ENCODE measurements at regions not wholly inside any gene's neighbourhood (a gene's known extent, or its start where the extent isn't known, plus 50 kb on each side); places are given as distances from the start of the nearest gene placed in this dataset.

DNA sequence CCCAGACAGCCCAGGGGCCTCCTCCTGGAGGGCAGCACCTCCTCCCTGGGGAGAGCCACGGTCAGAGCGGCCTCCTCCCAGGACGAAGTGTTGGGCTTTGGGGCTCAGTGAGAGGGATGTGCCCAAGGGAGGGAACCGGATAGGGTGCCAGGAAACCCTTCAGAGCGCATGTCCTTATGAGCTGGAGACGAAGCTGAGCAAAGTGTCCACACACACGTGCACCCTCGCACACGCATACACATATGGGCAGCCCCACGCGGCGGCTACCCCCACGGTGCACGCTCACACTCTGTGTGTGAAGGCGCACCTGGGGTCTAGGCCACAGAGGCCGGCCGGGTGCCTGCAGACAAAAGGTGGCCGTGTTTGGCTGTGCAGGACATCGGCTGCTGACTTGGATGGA, 106.1 kb upstream of the HDAC4 start:
- H3K36me3 Mint-ChIP-seq (ENCODE audit: insufficient read depth, unreplicated experiment): peaks cover 5% of the 10 kb centered on the region
- no TSS peak for BruUV-seq (replicated peaks)
- intact Hi-C loops (cut with micrococcal nuclease; ENCODE audit: unreplicated experiment): no loop called here
- no peaks in the 10 kb centered on the region for H3K4me1 Mint-ChIP-seq (ENCODE audit: low read depth, unreplicated experiment)
- peaks cover 81% of the 10 kb centered on the region for H3K27me3 Mint-ChIP-seq (ENCODE audit: unreplicated experiment)
- CTCF ChIA-PET: no interaction called here
- H3K4me3 Mint-ChIP-seq (ENCODE audit: low read depth, unreplicated experiment): no peak overlapping the region
- H3K9me3 Mint-ChIP-seq (ENCODE audit: low read depth, unreplicated experiment): no peaks in the 10 kb centered on the region
- no peak for DNase-seq
- TF ChIP-seq CTCF (IDR thresholded peaks at IDR 0.05; ENCODE audit: unreplicated experiment): no peak
- no peak overlapping the region for H3K27ac Mint-ChIP-seq (ENCODE audit: unreplicated experiment)

GRCh38 chr2:239506101-239506857, 105.5 kb upstream of the HDAC4 start:
- Mint-ChIP-seq H3K4me1 (ENCODE audit: low read depth, unreplicated experiment) (no peaks in the 10 kb centered on the region), H3K27me3 (ENCODE audit: unreplicated experiment) (peaks cover 79% of the 10 kb centered on the region), H3K27ac (ENCODE audit: unreplicated experiment) (no peak overlapping the region), H3K4me3 (ENCODE audit: low read depth, unreplicated experiment) (no peak overlapping the region), H3K9me3 (ENCODE audit: low read depth, unreplicated experiment) (no peaks in the 10 kb centered on the region), H3K36me3 (ENCODE audit: insufficient read depth, unreplicated experiment) (peaks cover 5% of the 10 kb centered on the region)
- no peak for DNase-seq
- intact Hi-C loops (cut with micrococcal nuclease; ENCODE audit: unreplicated experiment): no loop called here
- BruUV-seq (replicated peaks): no TSS peak
- TF ChIP-seq CTCF (IDR thresholded peaks at IDR 0.05; ENCODE audit: unreplicated experiment): no peak
- CTCF ChIA-PET: no interaction called here

DNA sequence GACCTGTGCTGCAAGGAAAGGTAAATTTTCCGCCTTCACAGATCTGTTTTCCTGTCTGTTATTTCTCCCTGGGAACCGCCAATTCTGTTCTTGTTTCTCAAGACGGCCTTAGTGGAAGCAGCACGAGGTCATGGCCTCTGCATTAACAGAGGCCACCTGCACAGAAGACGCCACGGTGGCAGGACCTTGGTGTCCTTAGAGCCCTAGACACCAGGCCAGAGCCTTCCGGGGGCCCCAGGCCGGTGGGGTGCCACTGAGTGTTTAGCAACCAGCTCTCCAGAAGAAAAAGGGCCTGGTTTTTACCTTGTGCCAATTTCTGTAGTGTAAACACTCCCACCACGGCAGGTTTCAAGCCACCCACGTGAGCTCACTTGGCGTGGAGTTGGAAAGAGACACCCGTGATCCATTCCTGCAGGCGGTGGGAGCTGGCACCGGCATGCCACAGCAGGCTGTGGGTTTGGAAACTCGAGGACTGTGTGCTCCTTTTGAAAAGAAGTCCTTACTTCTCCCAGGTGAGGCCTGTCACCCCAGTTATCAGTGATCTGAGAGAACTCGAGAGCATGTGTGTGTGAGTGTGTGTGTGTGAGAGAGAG, 103.9 kb upstream of the HDAC4 start:
- peaks cover 5% of the 10 kb centered on the region for H3K36me3 Mint-ChIP-seq (ENCODE audit: insufficient read depth, unreplicated experiment)

DNA sequence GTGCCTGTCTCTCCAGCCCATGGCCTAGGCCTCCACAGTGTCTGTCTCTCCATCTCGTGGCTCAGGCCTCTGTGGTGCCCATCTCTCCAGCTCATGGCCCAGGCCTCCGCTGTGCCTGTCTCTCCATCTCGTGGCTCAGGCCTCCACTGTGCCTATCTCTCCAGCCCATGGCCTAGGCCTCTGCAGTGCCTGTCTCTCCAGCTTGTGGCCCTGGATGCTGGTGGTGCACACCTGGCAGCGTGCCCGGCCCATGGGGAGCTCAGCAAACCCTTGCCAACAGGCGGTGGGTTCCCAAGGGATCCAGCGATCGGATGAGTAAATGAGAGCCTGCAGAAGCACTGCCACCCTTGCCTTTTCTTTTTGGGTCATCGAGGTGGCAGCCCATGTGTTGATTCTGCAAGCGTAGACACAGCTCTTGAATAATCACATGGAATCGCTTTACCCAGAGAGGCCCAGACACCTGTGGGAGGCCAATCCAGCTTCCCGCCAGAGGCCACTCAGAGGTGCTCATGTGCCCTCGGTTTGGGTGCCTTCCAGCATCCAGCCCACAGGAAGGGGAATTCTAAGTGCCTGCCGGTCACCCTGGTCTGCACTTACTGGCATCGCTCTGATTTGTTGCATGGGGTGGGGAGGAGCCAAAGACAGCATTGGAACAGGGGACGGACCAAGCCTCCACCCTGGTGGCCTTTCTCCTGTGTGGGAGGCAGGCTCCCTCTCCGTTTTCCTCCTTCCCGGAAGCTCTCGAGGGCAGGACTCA, 101.8 kb upstream of the HDAC4 start:
- no peak for DNase-seq
- peaks cover 5% of the 10 kb centered on the region for H3K36me3 Mint-ChIP-seq (ENCODE audit: insufficient read depth, unreplicated experiment)
- H3K4me1 Mint-ChIP-seq (ENCODE audit: low read depth, unreplicated experiment): no peaks in the 10 kb centered on the region
- TF ChIP-seq CTCF (IDR thresholded peaks at IDR 0.05; ENCODE audit: unreplicated experiment): no peak
- H3K9me3 Mint-ChIP-seq (ENCODE audit: low read depth, unreplicated experiment): peaks cover 4% of the 10 kb centered on the region
- BruUV-seq (replicated peaks): no TSS peak
- H3K4me3 Mint-ChIP-seq (ENCODE audit: low read depth, unreplicated experiment): no peak overlapping the region
- no peak overlapping the region for H3K27ac Mint-ChIP-seq (ENCODE audit: unreplicated experiment)
- peaks cover 77% of the 10 kb centered on the region for H3K27me3 Mint-ChIP-seq (ENCODE audit: unreplicated experiment)
- intact Hi-C loops (cut with micrococcal nuclease; ENCODE audit: unreplicated experiment): no loop called here
- CTCF ChIA-PET: no interaction called here

More for the DNA sequence above, 103.9 kb upstream of the HDAC4 start:
- Mint-ChIP-seq H3K4me1 (ENCODE audit: low read depth, unreplicated experiment) (no peaks in the 10 kb centered on the region), H3K27me3 (ENCODE audit: unreplicated experiment) (peaks cover 79% of the 10 kb centered on the region), H3K4me3 (ENCODE audit: low read depth, unreplicated experiment) (no peak overlapping the region), H3K9me3 (ENCODE audit: low read depth, unreplicated experiment) (no peaks in the 10 kb centered on the region), H3K27ac (ENCODE audit: unreplicated experiment) (no peak overlapping the region)
- DNase-seq: no peak
- CTCF ChIA-PET: no interaction called here
- intact Hi-C loops (cut with micrococcal nuclease; ENCODE audit: unreplicated experiment): no loop called here
- BruUV-seq (replicated peaks): no TSS peak
- TF ChIP-seq CTCF (IDR thresholded peaks at IDR 0.05; ENCODE audit: unreplicated experiment): no peak
